ENCODE measurements at regions not wholly inside any gene's neighbourhood (a gene's known extent, or its start where the extent isn't known, plus 50 kb on each side); places are given as distances from the start of the nearest gene placed in this dataset.

- Histone ChIP-seq H3K36me3 (replicated peaks) (no peaks in the 10 kb centered on the region), H3K27ac (no peak overlapping the region), H3K4me3 (ENCODE audit: low read depth, low read length) (no peak overlapping the region), H3K27me3 (replicated peaks) (no peaks in the 10 kb centered on the region)
- in situ Hi-C loops (cut with HindIII; ENCODE audit: low pct_ligation_motif_present, low sequenced_read_pairs): no loop called here
- no peak for DNase-seq
- TF ChIP-seq CTCF (IDR thresholded peaks at IDR 0.05; ENCODE audit: low read depth, low read length, missing control alignments): peak; percentile 56
These were observed 154.5 kb downstream of the MYLK4 start for GRCh38 chr6:2596222-2596621.

DNA sequence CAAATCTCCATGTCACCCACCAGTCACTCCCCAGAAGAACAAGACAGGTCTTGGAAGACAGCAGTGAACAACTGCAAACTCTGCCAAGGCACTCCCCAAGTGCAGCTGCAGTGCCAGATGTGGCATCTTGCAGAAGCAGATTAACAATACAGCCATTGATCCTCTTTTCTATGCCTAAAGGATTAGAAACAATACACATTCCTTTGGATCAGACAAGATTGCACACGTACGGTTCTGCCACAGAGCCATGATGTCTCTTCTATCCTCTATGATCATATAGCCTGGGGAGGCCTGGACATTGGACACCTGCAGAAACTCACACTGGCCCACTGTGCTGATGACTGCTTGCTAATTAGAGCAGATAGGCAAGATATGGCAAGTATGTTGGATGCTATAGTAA is 155.9 kb downstream of the MYLK4 start:
- no peak overlapping the region for H3K27ac ChIP-seq
- no peak for TF ChIP-seq CTCF (IDR thresholded peaks at IDR 0.05; ENCODE audit: low read depth, low read length, missing control alignments)

GRCh38 chr6:2593167-2593566 is 157.6 kb downstream of the MYLK4 start:
- no peak overlapping the region for H3K4me3 ChIP-seq (ENCODE audit: low read depth, low read length)
- no peak overlapping the region for H3K27ac ChIP-seq
- H3K27me3 ChIP-seq (replicated peaks): no peaks in the 10 kb centered on the region
- TF ChIP-seq CTCF (IDR thresholded peaks at IDR 0.05; ENCODE audit: low read depth, low read length, missing control alignments): no peak
- DNase-seq: no peak
- no peaks in the 10 kb centered on the region for H3K36me3 ChIP-seq (replicated peaks)
- in situ Hi-C loops (cut with HindIII; ENCODE audit: low pct_ligation_motif_present, low sequenced_read_pairs): no loop called here

More for the DNA sequence above, 155.9 kb downstream of the MYLK4 start:
- Histone ChIP-seq H3K27me3 (replicated peaks) (no peaks in the 10 kb centered on the region), H3K4me3 (ENCODE audit: low read depth, low read length) (no peak overlapping the region), H3K36me3 (replicated peaks) (no peaks in the 10 kb centered on the region)
- in situ Hi-C loops (cut with HindIII; ENCODE audit: low pct_ligation_motif_present, low sequenced_read_pairs): no loop called here
- DNase-seq: no peak

DNA sequence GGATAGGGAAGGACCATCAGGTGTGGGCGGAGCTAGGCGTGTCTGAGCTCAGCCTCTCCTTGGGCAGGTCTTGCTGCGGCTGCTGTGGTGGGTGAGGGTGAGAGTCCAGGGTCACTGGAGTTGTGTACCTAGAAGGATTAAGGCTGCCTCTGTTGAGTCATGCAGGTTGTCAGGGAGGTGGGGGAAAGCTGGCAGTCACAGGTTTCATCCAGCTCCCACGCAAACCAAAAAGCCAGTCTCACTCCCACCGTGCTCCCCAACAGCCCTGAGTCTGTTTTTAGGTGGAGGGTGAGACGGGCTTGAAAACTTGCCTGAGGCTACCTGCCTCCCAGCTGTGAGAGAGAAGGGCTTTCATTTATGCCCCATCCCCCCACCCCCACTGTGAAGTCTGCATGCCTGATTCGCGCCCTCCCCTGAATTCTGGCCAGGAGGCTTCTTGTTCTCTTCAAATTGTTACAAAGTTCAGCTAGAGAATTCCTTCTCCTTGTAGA is 161.5 kb downstream of the MYLK4 start:
- in situ Hi-C loops (cut with HindIII; ENCODE audit: low pct_ligation_motif_present, low sequenced_read_pairs): no loop called here

DNA sequence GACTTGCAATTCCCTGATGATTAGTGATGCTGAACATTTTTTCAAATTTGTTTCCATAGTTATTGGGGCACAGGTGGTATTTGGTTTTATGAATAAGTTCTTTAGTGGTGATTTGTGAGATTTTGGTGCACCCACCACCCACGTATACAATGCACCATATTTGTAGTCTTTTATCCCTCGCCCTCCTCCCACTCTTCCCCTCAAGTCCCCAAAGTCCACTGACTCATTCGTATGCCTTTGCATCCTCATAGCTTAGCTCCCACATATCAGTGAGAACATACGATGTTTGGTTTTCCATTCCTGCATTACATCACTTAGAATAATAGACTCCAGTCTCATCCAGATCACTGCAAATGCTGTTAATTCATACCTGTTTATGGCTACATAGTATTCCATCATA is 167.3 kb downstream of the MYLK4 start:
- no peak overlapping the region for H3K4me3 ChIP-seq (ENCODE audit: low read depth, low read length)
- no peak for TF ChIP-seq CTCF (IDR thresholded peaks at IDR 0.05; ENCODE audit: low read depth, low read length, missing control alignments)
- DNase-seq: no peak
- in situ Hi-C loops (cut with HindIII; ENCODE audit: low pct_ligation_motif_present, low sequenced_read_pairs): no loop called here
- no peak overlapping the region for H3K27ac ChIP-seq
- no peaks in the 10 kb centered on the region for H3K27me3 ChIP-seq (replicated peaks)
- H3K36me3 ChIP-seq (replicated peaks): no peaks in the 10 kb centered on the region

More for the DNA sequence above, 161.5 kb downstream of the MYLK4 start:
- H3K27ac ChIP-seq: no peak overlapping the region
- no peak for TF ChIP-seq CTCF (IDR thresholded peaks at IDR 0.05; ENCODE audit: low read depth, low read length, missing control alignments)
- no peaks in the 10 kb centered on the region for H3K36me3 ChIP-seq (replicated peaks)
- H3K4me3 ChIP-seq (ENCODE audit: low read depth, low read length): no peak overlapping the region
- DNase-seq: no peak
- no peaks in the 10 kb centered on the region for H3K27me3 ChIP-seq (replicated peaks)

DNA sequence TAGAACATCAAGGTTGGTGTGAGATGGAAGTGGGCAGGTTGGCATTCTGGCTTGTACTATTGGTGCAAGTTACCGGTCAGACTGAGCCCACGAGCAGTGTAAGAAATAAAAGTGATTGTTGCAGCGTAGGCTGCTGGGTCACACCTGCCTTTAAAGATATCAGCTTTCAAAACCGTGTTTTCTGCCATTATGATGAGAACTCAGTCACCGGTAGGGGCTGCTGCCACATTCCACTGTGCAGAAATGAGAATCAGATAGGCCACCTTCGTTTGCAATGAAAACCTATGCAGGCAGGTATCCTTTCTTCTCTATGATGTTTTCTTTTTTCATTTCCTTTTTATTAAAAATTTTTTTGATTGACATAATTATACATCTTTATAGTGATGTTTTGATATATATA is 168.5 kb downstream of the MYLK4 start:
- in situ Hi-C loops (cut with HindIII; ENCODE audit: low pct_ligation_motif_present, low sequenced_read_pairs): no loop called here
- Histone ChIP-seq H3K27ac (no peak overlapping the region), H3K4me3 (ENCODE audit: low read depth, low read length) (no peak overlapping the region), H3K27me3 (replicated peaks) (no peaks in the 10 kb centered on the region), H3K36me3 (replicated peaks) (no peaks in the 10 kb centered on the region)
- no peak for DNase-seq
- no peak for TF ChIP-seq CTCF (IDR thresholded peaks at IDR 0.05; ENCODE audit: low read depth, low read length, missing control alignments)
